GM18520 (cell line): ENCODE measurements at regions not wholly inside any gene's neighbourhood (a gene's known extent, or its start where the extent isn't known, plus 50 kb on each side); places are given as distances from the start of the nearest gene placed in this dataset.
"Not testable (repeated sequence)": the region's sequence is repeated elsewhere in the genome, so short reads cannot be mapped to it uniquely, and the experiment has no call there.

Source experiments
- ATAC-seq: cut with Tn5 transposase; IDR thresholded peaks from one replicate; pipeline ENCODE4 v1.9.1; 2021; ENCODE audit not compliant: unreplicated experiment

GRCh38 chr2:167697948-167698347, 549.4 kb downstream of the STK39 start:
- ATAC-seq, result no peak

- ATAC-seq, result no peak
Observed at GRCh38 chr2:167697194-167697593, 550.2 kb downstream of the STK39 start.

- ATAC-seq, result no peak
Observed at GRCh38 chr2:167692936-167693335, 554.5 kb downstream of the STK39 start.

GRCh38 chr2:167692191-167692590, 555.2 kb downstream of the STK39 start:
- no peak for ATAC-seq

- ATAC-seq, result no peak
Observed at GRCh38 chr2:167689444-167689843, 558.0 kb downstream of the STK39 start.

GRCh38 chr2:167686691-167687090, 560.7 kb downstream of the STK39 start:
- ATAC-seq, result no peak

GRCh38 chr2:167681234-167682015, 566.0 kb downstream of the STK39 start:
- ATAC-seq, result no peak

GRCh38 chr2:167678158-167678557, 569.2 kb downstream of the STK39 start:
- ATAC-seq, result no peak

GRCh38 chr2:167675906-167676305, 571.5 kb downstream of the STK39 start:
- ATAC-seq, result no peak

- ATAC-seq, result no peak
Observed at GRCh38 chr2:167670588-167670987, 576.8 kb downstream of the STK39 start.

- ATAC-seq, result no peak
Observed at GRCh38 chr2:167653131-167653530, 594.3 kb downstream of the STK39 start.

- no peak for ATAC-seq
Observed at GRCh38 chr2:167652401-167652800, 595.0 kb downstream of the STK39 start.

GRCh38 chr2:167651406-167652151, 595.8 kb downstream of the STK39 start:
- no peak for ATAC-seq

- ATAC-seq, result no peak
Observed at GRCh38 chr2:167646557-167646956, 600.8 kb downstream of the STK39 start.

- ATAC-seq, result no peak
Observed at GRCh38 chr2:167640096-167640495, 607.3 kb downstream of the STK39 start.

GRCh38 chr2:167637741-167638140, 609.7 kb downstream of the STK39 start:
- no peak for ATAC-seq

- not testable (repeated sequence) for ATAC-seq
Observed at GRCh38 chr2:167632271-167632670, 615.1 kb downstream of the STK39 start.

- no peak for ATAC-seq
Observed at GRCh38 chr2:167626961-167627360, 620.4 kb downstream of the STK39 start.

- ATAC-seq, result no peak
Observed at GRCh38 chr2:167626301-167626700, 621.1 kb downstream of the STK39 start.

- ATAC-seq, result no peak
Observed at GRCh38 chr2:167616997-167617396, 630.4 kb downstream of the STK39 start.

GRCh38 chr2:167613471-167613870, 633.9 kb downstream of the STK39 start:
- no peak for ATAC-seq

GRCh38 chr2:167608487-167608886, 638.9 kb downstream of the STK39 start:
- no peak for ATAC-seq
